Activated gamma-delta T cell (primary cell): ENCODE measurements at regions not wholly inside any gene's neighbourhood (a gene's known extent, or its start where the extent isn't known, plus 50 kb on each side); places are given as distances from the start of the nearest gene placed in this dataset.

Experiments used
- DNase-seq: peaks from one replicate; lab custom pipeline; 2025; lab: John Stamatoyannopoulos, UW

GRCh38 chr13:107252428-107252827 lies 684.5 kb upstream of the ARGLU1 start:
- DNase-seq = no peak

DNA sequence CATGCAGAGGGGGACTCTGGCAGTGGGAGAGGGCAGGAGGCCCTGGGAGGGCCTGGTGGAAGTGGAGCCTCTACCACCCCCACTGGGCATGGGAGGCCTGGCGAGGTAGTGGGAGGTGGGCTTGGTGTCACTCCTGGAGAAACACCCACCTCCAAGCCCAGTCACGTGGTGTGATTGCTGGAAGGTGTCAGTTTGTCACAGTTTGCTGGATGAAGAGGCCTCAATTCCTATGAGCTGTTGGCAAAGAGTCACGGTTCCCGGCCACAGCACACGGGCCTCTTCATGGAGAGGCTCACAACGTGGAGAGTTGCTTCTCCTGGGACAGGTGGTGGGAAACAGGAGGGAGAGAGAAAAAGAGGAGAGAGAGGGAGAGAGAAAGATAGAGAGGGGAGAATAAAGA lies 684.1 kb upstream of the ARGLU1 start:
- DNase-seq = no peak

- no peak for DNase-seq
These were observed 683.4 kb upstream of the ARGLU1 start for GRCh38 chr13:107251341-107251740.

- no peak for DNase-seq
These were observed 682.7 kb upstream of the ARGLU1 start for GRCh38 chr13:107250628-107251027.

DNA sequence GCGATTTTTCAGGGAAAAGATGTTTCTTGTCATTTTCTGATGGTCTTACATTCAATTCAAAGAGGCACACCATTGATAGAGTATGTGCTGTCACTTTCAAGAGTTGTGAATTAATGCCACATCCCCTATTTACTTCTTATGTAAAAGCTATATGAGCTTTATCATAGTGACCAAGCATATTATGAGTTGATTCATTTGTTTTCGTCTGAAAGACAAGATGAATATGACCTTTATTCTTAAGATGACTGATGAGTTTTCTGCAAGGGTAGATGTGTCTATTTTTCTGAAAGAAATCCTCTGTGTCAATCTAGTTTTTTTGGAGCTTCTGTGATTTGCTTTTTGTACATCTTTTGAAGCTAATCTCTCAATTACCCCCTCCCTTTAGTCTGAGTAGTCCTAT lies 676.3 kb upstream of the ARGLU1 start:
- no peak for DNase-seq

DNA sequence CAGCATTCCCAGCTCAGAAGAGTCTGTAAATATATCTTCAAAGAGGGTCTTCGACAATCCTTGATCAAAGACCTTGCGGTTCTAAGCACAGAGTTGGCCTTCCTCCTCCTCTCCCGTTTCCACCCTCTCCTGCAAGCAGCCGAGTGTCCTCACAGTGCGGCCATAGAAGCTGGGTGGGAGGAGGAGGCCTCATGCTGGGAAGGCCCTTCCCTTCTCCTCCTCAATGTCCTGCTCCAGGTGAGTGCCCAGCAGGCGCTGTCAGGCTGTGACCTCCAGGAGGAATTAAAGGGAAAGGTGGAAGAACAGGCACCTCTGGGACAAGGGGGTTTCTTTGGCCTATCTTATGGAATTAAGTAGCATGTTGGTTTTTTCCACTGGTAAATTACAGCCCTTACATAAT lies 674.2 kb upstream of the ARGLU1 start:
- no peak for DNase-seq

- no peak for DNase-seq
These were observed 673.4 kb upstream of the ARGLU1 start for GRCh38 chr13:107241381-107241780.

- no peak for DNase-seq
These were observed 671.3 kb upstream of the ARGLU1 start for GRCh38 chr13:107239213-107239612.

- DNase-seq = no peak
These were observed 670.5 kb upstream of the ARGLU1 start for GRCh38 chr13:107238262-107238981.

GRCh38 chr13:107234319-107235073 lies 666.6 kb upstream of the ARGLU1 start:
- DNase-seq = no peak

DNA sequence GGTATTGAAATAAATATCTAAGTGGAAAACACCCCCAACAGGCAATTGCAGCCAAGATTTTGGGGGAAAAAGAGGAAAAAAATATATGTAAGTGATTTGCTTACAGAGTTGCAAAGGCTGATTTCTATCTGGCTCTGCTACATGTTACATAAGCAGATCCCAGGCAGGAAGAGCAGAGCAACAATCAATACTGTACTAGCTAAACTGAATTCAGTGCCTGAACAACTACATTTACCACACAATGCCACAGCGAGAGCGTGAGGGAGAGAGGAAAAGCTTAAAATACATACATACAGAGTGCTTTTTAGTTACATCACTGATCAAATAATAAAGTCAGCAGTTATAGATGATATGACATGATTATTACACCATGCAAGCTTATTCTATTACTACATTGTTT lies 665.6 kb upstream of the ARGLU1 start:
- no peak for DNase-seq

GRCh38 chr13:107231944-107232343 lies 664.0 kb upstream of the ARGLU1 start:
- DNase-seq = no peak

GRCh38 chr13:107223867-107224266 lies 655.9 kb upstream of the ARGLU1 start:
- no peak for DNase-seq

- DNase-seq = no peak
These were observed 654.7 kb upstream of the ARGLU1 start for GRCh38 chr13:107222597-107222996.

DNA sequence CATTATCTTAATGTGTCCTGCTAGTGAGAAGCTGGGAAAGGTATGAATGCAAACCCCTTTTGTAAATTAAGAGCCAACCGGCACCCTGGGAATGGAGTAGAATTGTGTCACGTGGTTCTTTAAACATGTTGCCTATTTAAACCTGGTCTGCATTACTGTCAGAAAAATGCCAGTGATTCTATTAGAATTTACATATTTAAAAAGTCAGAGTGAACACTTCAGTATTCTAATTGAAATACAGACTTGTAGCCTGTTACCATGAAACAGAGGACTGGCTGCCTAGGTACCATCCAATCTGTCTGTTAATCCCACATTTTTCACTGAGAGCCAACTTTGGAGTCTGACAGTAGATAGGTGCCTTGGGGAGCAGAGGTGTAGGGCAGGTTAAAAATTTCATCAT lies 652.3 kb upstream of the ARGLU1 start:
- DNase-seq = no peak

DNA sequence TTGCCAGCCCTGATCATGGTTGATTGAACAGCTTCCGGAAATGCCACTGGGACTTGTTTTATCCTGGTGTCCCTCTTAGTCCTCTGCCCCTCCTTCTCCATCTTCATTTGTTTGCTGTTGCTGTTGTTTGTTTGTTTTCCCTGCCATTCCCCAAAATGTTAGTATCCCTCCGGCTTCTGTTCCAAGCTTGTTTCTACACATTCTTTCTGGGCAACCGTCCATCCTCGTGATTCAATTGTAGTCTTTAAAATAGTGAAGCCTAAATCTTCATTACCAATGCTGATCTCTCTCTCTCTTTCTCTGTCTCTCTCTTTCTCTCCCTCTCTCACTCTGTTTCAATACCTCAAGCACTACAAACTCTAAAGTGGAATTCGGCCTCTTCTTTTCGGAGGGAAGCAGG lies 649.3 kb upstream of the ARGLU1 start:
- no peak for DNase-seq

DNA sequence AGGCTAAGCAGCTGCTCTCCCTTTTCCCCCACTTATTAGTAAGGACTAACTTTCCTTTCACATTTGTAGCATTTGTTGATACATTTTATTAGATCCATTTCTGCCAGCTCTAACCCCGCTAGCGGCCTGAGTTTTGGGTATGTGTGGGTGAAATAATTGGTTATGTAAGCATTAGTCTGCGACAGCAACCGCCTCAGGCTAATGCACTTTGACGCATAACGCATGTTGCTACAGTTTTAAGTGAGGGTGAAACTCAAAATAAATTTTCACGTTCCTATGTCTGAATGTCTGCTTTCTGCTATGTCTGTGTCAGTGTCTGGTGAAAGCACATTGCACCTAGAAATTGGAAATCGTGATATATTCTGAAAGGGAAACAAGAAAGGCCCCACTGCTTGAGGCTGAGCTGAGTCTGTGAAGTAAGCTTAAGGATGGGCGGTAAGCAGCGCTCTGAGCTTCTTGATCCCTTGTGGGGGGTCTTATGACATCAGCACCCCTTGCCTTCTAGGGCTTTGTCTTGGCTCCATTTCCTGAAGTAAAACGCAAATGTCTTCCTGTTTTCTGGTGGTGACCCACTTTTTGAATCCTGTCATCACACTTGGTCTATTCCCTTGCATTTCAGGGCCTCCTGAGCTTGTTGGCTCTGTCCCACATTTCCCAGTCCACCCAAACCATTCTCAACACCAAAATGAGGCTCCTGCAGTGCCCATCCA lies 648.3 kb upstream of the ARGLU1 start:
- DNase-seq = no peak

DNA sequence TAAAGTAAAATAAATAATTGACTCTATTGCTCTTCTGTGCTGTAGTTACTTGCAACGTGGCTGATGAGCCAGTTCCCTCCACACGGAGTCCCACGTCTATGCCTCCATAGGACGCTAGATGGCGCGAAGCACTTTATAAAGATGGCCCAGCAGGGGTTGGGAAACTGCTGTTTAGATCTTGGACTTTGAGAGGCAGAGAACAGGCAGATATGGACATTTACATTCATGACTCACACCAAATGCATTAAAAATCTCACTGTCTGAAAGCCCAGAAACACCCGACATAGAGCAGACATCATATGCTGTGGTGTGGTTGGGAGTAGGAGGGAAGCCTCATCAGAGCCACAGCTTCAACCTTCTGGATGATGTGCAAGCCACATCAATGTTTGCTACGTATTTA lies 643.1 kb upstream of the ARGLU1 start:
- DNase-seq = no peak

- DNase-seq = no peak
These were observed 642.7 kb upstream of the ARGLU1 start for GRCh38 chr13:107210723-107211030.

GRCh38 chr13:107209824-107210722 lies 642.1 kb upstream of the ARGLU1 start:
- DNase-seq = no peak

DNA sequence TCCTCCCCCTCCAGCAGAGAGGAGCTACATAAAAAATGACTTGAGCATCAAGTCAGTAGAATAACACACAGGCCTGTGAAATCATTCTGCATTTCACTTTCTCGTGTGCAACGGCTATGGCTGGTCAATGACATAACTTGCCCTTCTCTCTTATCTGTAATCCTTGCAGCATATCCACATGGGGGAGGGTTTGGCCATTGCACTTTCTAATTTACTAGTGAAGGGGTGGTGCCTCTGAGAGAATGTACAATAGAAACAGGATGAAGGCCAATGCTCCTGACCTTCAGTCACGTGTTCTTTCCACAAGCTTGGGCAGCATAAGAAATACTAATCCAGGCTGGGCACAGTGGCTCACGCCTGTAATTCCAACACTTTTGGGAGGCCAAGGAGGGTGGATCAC lies 641.0 kb upstream of the ARGLU1 start:
- DNase-seq = no peak
